HPDE6-E6E7 (cell line): ENCODE measurements at regions not wholly inside any gene's neighbourhood (a gene's known extent, or its start where the extent isn't known, plus 50 kb on each side); places are given as distances from the start of the nearest gene placed in this dataset.
"Not testable (repeated sequence)": the region's sequence is repeated elsewhere in the genome, so short reads cannot be mapped to it uniquely, and the experiment has no call there.

ENCODE experiments used
- DNase-seq: peaks from one replicate; pipeline ENCODE4 v3.0.0; 2011; ENCODE audit warnings: missing footprints; ENCODE audit errors: extremely low spot score

DNA sequence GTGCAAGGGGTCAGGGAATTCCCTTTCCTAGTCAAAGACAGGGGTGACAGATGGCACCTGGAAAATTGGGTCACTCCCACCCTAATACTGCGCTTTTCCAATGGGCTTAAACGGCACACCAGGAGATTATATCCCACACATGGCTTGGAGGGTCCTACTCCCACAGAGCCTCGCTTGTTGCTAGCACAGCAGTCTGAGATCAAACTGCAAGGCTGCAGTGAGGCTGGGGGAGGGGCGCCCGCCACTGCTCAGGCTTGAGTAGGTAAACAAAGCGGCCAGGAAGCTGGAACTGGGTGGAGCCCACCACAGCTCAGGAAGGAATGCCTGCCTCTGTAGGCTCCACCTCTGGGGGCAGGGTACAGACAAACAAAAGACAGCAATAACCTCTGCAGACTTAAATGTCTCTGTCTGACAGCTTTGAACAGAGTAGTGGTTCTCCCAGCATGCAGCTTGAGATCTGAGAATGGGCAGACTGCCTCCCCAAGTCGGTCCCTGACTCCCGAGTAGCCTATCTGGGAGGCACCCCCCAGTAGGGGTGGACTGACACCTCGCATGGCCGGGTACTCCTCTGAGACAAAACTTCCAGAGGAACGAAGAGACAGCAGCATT lies 1388.7 kb upstream of the EYS start:
- not testable (repeated sequence) for DNase-seq

- DNase-seq, result no peak
Measured at GRCh38 chr6:67094431-67094946, 1387.5 kb upstream of the EYS start.

GRCh38 chr6:67073938-67074337 lies 1366.9 kb upstream of the EYS start:
- no peak for DNase-seq

DNA sequence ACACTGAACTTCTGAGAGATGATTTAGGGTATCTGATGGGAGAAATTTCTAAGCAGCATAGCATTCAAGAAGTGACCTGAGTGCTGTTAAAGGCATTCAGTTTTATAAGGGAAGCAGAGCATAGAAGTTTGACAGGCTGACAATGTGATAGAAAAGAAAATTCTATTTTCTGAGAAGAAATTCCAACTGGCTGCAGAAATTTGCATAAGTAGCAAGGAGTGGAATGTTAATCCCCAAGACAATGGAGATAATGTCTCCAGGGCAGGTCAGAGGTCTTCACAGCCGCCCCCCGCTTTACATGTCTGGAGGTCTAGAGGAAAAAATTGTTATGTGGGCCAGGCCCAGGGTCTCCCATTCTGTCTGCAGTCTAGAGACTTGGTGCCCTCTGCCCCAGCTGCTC lies 1361.8 kb upstream of the EYS start:
- no peak for DNase-seq

DNA sequence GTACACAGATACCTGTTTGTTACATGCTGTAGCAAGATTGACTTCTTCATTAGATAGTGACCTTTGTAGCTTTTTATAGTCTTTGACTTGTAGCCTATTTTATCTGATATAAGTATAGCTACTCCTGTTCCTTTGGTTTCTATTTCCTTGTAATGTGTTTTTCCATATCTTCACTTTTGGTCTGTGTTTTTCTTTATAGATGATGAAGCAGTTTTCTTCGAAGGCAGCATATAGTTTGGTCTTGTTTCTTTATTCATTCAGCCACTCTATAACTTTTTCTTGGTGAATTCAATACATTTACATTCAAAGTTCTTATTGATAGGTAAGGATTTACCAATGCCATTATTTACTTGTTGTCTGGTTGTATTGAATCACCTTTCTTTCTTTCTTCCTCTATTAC lies 1357.3 kb upstream of the EYS start:
- no peak for DNase-seq

GRCh38 chr6:67047996-67048395 lies 1341.0 kb upstream of the EYS start:
- no peak for DNase-seq

DNA sequence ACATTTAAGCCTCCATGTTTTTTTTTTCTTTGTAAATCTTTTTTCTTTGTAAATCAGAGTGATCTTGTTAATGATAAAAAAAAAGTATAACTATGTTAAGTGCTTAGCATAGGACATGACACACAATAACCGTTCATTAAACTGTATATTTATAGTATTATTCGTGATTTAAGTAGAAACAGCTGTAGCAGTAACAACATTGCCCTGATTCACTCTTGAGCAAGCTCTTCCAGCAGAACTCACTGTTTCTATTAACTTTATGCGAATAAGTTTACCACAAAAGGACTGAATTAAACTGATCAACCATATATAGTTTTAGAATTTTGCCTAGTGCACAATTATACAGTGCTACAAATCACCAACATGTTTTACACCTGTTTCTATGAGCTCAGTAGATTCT lies 1338.0 kb upstream of the EYS start:
- DNase-seq, result no peak

- DNase-seq, result no peak
Measured at GRCh38 chr6:67031451-67031850, 1324.4 kb upstream of the EYS start.

DNA sequence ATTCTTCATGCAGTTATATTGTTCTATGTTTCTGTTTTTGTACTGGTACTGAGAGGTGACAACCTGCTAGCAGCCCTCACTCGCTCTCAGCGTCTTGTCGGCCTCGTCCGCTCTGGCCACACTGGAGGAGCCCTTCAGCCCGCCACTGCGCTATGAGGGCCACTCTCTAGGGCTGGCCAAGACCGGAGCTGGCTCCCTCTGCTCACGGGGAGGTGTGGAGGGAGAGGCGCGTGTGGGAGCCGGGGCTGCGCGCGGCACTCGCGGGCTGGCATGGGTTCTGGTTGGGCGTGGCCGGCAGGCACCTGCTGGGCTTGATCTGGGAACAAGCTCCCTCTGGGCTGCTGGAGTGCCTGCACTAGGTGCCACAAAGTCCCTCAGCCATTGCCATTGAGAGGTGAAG lies 1323.8 kb upstream of the EYS start:
- DNase-seq, result no peak

- no peak for DNase-seq
Measured at GRCh38 chr6:67016921-67017460, 1310.0 kb upstream of the EYS start.

GRCh38 chr6:67011441-67011840 lies 1304.4 kb upstream of the EYS start:
- DNase-seq, result no peak

- peak; percentile 7 for DNase-seq
Measured at GRCh38 chr6:67009818-67010217, 1302.8 kb upstream of the EYS start.

- DNase-seq, result no peak
Measured at GRCh38 chr6:67003844-67004243, 1296.8 kb upstream of the EYS start.

GRCh38 chr6:67000121-67000520 lies 1293.1 kb upstream of the EYS start:
- no peak for DNase-seq

GRCh38 chr6:66997579-66997978 lies 1290.6 kb upstream of the EYS start:
- DNase-seq, result not testable (repeated sequence)

DNA sequence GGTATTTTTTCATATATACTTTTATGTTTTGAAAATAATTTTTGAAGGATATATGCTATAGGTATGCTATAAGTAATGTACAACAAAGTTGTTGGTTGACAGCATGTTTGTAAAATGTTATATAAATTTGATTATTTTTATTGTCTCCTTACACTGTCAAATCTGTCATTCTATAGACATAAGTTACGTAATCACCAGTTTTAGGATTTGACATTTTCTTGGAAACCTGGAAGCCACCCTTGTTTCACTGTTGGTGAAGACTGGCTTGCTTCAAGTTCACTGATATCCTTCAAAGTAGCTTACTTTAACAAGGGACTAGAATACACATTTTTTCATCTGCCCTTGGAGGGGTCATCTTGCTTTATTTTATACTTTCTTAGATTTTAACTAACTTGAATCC lies 1288.6 kb upstream of the EYS start:
- DNase-seq, result no peak

GRCh38 chr6:66993708-66994107 lies 1286.7 kb upstream of the EYS start:
- not testable (repeated sequence) for DNase-seq

DNA sequence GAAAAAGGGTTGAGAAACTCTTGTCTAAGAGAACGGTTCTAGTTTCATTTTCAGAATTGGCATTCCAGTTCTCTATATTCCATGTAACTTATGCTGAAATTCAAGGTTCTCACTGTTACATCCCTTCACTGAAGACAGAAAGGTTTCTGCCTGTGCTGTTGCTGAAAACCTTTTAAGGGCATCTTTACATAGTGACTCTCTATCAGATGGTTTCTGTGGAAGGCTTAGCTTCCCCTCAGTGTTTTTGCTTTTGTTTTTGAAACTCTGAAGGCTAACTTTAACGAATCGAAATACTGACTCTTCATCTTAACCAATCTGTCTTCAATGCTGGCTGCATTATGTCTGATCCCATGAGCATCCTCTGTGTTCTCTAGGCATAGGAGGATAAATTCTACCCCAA lies 1286.2 kb upstream of the EYS start:
- no peak for DNase-seq

- no peak for DNase-seq
Measured at GRCh38 chr6:66992660-66993059, 1285.6 kb upstream of the EYS start.

DNA sequence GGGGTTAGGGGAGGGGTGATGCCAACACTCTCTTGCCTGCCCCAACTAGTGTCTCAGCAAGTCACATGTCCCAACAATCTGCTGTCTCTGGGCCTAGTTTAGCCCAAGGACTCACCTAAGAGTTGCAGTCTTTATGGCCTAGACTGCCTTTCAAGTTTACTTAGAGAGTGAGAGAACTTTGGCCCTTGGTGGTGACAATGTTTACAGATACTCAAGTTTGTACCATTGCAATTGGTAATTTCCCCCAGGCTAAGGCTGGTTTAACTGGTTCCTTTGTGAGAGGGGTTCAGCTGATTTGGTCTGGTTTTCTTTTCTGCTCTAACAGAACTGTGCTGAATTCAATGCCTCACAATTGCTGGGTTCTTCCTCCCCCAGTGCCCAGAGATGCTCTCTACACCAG lies 1279.9 kb upstream of the EYS start:
- no peak for DNase-seq

GRCh38 chr6:66985816-66986215 lies 1278.8 kb upstream of the EYS start:
- no peak for DNase-seq

DNA sequence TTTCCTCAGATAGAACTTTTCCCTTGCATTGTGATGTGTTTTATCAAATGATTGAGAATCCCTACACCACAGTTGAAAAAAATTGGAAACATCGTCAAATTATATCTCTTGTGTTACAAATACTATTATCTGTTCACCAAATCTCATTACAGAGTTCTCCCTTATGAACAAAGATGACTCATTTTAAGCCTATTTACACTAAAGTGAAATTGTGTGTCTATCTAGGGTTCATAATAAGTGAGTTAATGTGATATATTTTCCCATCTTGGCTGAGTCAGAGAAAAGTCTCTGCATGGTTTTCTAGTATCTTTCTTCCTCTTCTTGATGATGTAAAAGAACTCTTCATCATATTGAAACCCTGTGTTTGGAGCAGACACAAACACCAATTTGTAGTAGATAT lies 1263.3 kb upstream of the EYS start:
- no peak for DNase-seq

DNA sequence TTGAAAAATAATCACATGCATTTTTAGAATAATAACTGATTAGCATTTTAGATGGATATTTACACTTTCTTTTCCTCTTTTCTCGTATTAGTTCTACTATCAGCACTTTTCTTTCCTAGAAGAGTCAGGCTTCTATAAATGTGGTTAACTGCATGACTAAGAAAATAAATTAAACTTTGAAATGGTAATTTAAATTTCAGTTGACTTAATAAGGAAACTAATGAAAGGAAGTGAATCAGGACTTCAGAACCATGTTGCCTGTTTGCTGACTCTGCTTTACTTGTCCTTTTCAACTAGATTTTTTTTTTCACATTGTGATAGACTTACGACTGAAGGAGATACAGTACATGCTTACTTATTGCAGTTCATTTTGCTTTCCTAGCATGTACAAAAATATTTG lies 1258.2 kb upstream of the EYS start:
- no peak for DNase-seq

- DNase-seq, result no peak
Measured at GRCh38 chr6:66964216-66964615, 1257.2 kb upstream of the EYS start.
